ENCODE measurements at regions not wholly inside any gene's neighbourhood (a gene's known extent, or its start where the extent isn't known, plus 50 kb on each side); places are given as distances from the start of the nearest gene placed in this dataset.

GRCh38 chr7:19537942-19538401, 170.9 kb downstream of the POLR1F start:
- H3K36me3 ChIP-seq = no peaks in the 10 kb centered on the region
- WGBS, 2 donors = 16 to 22% methylated on average over 4 of the region's 4 CpGs
- ATAC-seq (no peak), DNase-seq (no peak), FAIRE-seq (no peak)
- no peak overlapping the region for H3K27ac ChIP-seq
- no peaks in the 10 kb centered on the region for H3K9me3 ChIP-seq
- H3K27me3 ChIP-seq = no peaks in the 10 kb centered on the region
- no peak for TF ChIP-seq CTCF (IDR thresholded peaks at IDR 0.05)
- H3K4me3 ChIP-seq = no peak overlapping the region
- intact Hi-C loops (cut with DNase I) = no loop called here
- H3K4me1 ChIP-seq = no peaks in the 10 kb centered on the region

- intact Hi-C loops (cut with DNase I) = no loop called here
- H3K4me3 ChIP-seq = no peak overlapping the region
- no peaks in the 10 kb centered on the region for H3K9me3 ChIP-seq
- no peaks in the 10 kb centered on the region for H3K27me3 ChIP-seq
- H3K4me1 ChIP-seq = no peaks in the 10 kb centered on the region
- no peak for FAIRE-seq
- no peak overlapping the region for H3K27ac ChIP-seq
- no peaks in the 10 kb centered on the region for H3K36me3 ChIP-seq
- 71 to 74% methylated on average over 1 of the region's 1 CpG for WGBS, 2 donors
- no peak for DNase-seq
- TF ChIP-seq CTCF (IDR thresholded peaks at IDR 0.05) = no peak
- no peak for ATAC-seq
These were observed 175.6 kb downstream of the POLR1F start for GRCh38 chr7:19533266-19533665.

- intact Hi-C loops (cut with DNase I) = no loop called here
- ATAC-seq (no peak), DNase-seq (no peak), FAIRE-seq (no peak)
- 37 to 56% methylated on average over 3 of the region's 3 CpGs for WGBS, 2 donors
- no peak overlapping the region for H3K4me3 ChIP-seq
- H3K4me1 ChIP-seq = no peaks in the 10 kb centered on the region
- no peaks in the 10 kb centered on the region for H3K36me3 ChIP-seq
- H3K9me3 ChIP-seq = no peaks in the 10 kb centered on the region
- no peak for TF ChIP-seq CTCF (IDR thresholded peaks at IDR 0.05)
- H3K27ac ChIP-seq = no peak overlapping the region
- no peaks in the 10 kb centered on the region for H3K27me3 ChIP-seq
These were observed 178.0 kb downstream of the POLR1F start for GRCh38 chr7:19530852-19531251.

- no peak for FAIRE-seq
These were observed 178.6 kb downstream of the POLR1F start for GRCh38 chr7:19530261-19530660.

GRCh38 chr7:19526639-19527038, 182.2 kb downstream of the POLR1F start:
- Histone ChIP-seq H3K4me3 (no peak overlapping the region), H3K36me3 (no peaks in the 10 kb centered on the region), H3K27me3 (no peaks in the 10 kb centered on the region), H3K4me1 (no peaks in the 10 kb centered on the region), H3K9me3 (no peaks in the 10 kb centered on the region), H3K27ac (no peak overlapping the region)
- FAIRE-seq (no peak), DNase-seq (no peak), ATAC-seq (no peak)
- intact Hi-C loops (cut with DNase I) = no loop called here
- 23 to 24% methylated on average over 2 of the region's 2 CpGs for WGBS, 2 donors
- TF ChIP-seq CTCF (IDR thresholded peaks at IDR 0.05) = no peak

More at GRCh38 chr7:19530261-19530660, 178.6 kb downstream of the POLR1F start:
- Histone ChIP-seq H3K27ac (no peak overlapping the region), H3K36me3 (no peaks in the 10 kb centered on the region), H3K4me3 (no peak overlapping the region), H3K4me1 (no peaks in the 10 kb centered on the region), H3K27me3 (no peaks in the 10 kb centered on the region), H3K9me3 (no peaks in the 10 kb centered on the region)
- intact Hi-C loops (cut with DNase I) = no loop called here
- DNase-seq = no peak
- no peak for ATAC-seq
- no peak for TF ChIP-seq CTCF (IDR thresholded peaks at IDR 0.05)
